Ishikawa (cell line): ENCODE measurements at regions not wholly inside any gene's neighbourhood (a gene's known extent, or its start where the extent isn't known, plus 50 kb on each side); places are given as distances from the start of the nearest gene placed in this dataset.

Experiments used
- CREB1 ChIP-seq: IDR thresholded peaks from 2 replicates; pipeline ENCODE4 v1.6.1; 2012; ENCODE audit warnings: low read depth
- EP300 ChIP-seq: IDR thresholded peaks from 2 replicates; pipeline ENCODE4 v1.6.1; 2012; ENCODE audit warnings: borderline replicate concordance
- TAF1 ChIP-seq: IDR thresholded peaks from 2 replicates; pipeline ENCODE4 v1.6.1; 2012; ENCODE audit warnings: low read depth, mild to moderate bottlenecking
- TCF12 ChIP-seq: IDR thresholded peaks from 2 replicates; pipeline ENCODE4 v1.6.1; 2012; ENCODE audit warnings: low read depth
- YY1 ChIP-seq: IDR thresholded peaks from 2 replicates; pipeline ENCODE4 v1.6.1; 2012; ENCODE audit warnings: low read depth

GRCh38 chr6:22709803-22710202 is 140.4 kb downstream of the HDGFL1 start:
- no peak for TF ChIP-seq CREB1
- TF ChIP-seq TCF12 = no peak
- TF ChIP-seq TAF1 = no peak
- TF ChIP-seq EP300 = no peak
- TF ChIP-seq YY1 = no peak
